Trophoblast cell (in vitro differentiated cells and primary cell): ENCODE measurements at regions not wholly inside any gene's neighbourhood (a gene's known extent, or its start where the extent isn't known, plus 50 kb on each side); places are given as distances from the start of the nearest gene placed in this dataset.
A peak's percentile ranks its signal among the peaks of the same experiment; 100 is the strongest.

ENCODE experiments used
- DNase-seq, 2 donors: peaks; one replicate each; pipeline ENCODE4 v3.0.0-alpha.2; 2016
- H2AFZ ChIP-seq: 2 replicates; pipeline ENCODE4 v1.6.1; 2013; ENCODE audit warnings: low read length, moderate library complexity, mild to moderate bottlenecking; ENCODE audit not compliant: insufficient read depth, poor library complexity
- H2AK5ac ChIP-seq: 2 replicates; pipeline ENCODE4 v1.6.1; 2013; ENCODE audit warnings: mild to moderate bottlenecking, low read length
- H2BK120ac ChIP-seq: 2 replicates; pipeline ENCODE4 v1.6.1; 2013; ENCODE audit warnings: low read length, mild to moderate bottlenecking, moderate library complexity; ENCODE audit not compliant: insufficient read depth, poor library complexity
- H2BK12ac ChIP-seq: 2 replicates; pipeline ENCODE4 v1.6.1; 2013; ENCODE audit warnings: mild to moderate bottlenecking, low read length, moderate library complexity
- H2BK5ac ChIP-seq: 2 replicates; pipeline ENCODE4 v1.6.1; 2013; ENCODE audit warnings: low read length, low read depth, moderate library complexity, mild to moderate bottlenecking; ENCODE audit not compliant: poor library complexity
- H3K14ac ChIP-seq: 2 replicates; pipeline ENCODE4 v1.6.1; 2013; ENCODE audit warnings: mild to moderate bottlenecking, low read length
- H3K18ac ChIP-seq: 2 replicates; pipeline ENCODE4 v1.6.1; 2013; ENCODE audit warnings: mild to moderate bottlenecking, low read length
- H3K23ac ChIP-seq: 2 replicates; pipeline ENCODE4 v1.6.1; 2013; ENCODE audit warnings: low read length
- H3K27ac ChIP-seq: 2 replicates; pipeline ENCODE4 v1.5.1; 2013; ENCODE audit warnings: low read depth, mild to moderate bottlenecking, inconsistent platforms, low read length, moderate library complexity
- H3K27me3 ChIP-seq: 2 replicates; pipeline ENCODE4 v1.6.1; 2013; ENCODE audit warnings: inconsistent platforms, mild to moderate bottlenecking, low read length, moderate library complexity; ENCODE audit not compliant: insufficient read depth
- H3K36me3 ChIP-seq, 2 experiments: 1 replicate in 1 of 2; 2 replicates in 1 of 2; pipeline ENCODE4 v1.6.1; 2013; ENCODE audit warnings: low read length in 2 of 2, mild to moderate bottlenecking in 2 of 2, moderate library complexity in 1 of 2; ENCODE audit not compliant: insufficient read depth in 2 of 2, control insufficient read depth in 1 of 2
- H3K4ac ChIP-seq: 2 replicates; pipeline ENCODE4 v1.6.1; 2013; ENCODE audit warnings: low read depth, mild to moderate bottlenecking, low read length, moderate library complexity
- H3K4me1 ChIP-seq, 2 experiments: 1 replicate in 1 of 2; 2 replicates in 1 of 2; pipeline ENCODE4 v1.6.1; 2013; ENCODE audit warnings: low read length in 2 of 2, mild to moderate bottlenecking in 2 of 2, moderate library complexity in 1 of 2; ENCODE audit not compliant: insufficient read depth in 2 of 2, control insufficient read depth in 1 of 2
- H3K4me2 ChIP-seq: 2 replicates; pipeline ENCODE4 v1.6.1; 2013; ENCODE audit warnings: inconsistent platforms, mild to moderate bottlenecking, low read length, moderate library complexity
- H3K4me3 ChIP-seq: 2 replicates; pipeline ENCODE4 v1.5.1; 2013; ENCODE audit warnings: mild to moderate bottlenecking, low read depth, low read length, inconsistent platforms
- H3K79me1 ChIP-seq: one replicate; pipeline ENCODE4 v1.6.1; 2013; ENCODE audit warnings: low read length
- H3K79me2 ChIP-seq: 2 replicates; pipeline ENCODE4 v1.6.1; 2013; ENCODE audit warnings: low read length, mild to moderate bottlenecking; ENCODE audit not compliant: control insufficient read depth, insufficient read depth, poor library complexity
- H3K9ac ChIP-seq: 2 replicates; pipeline ENCODE4 v1.6.1; 2013; ENCODE audit warnings: mild to moderate bottlenecking, low read length
- H3K9me3 ChIP-seq: 2 replicates; pipeline ENCODE4 v1.6.1; 2013; ENCODE audit warnings: low read depth, mild to moderate bottlenecking, control low read depth, inconsistent platforms, low read length; ENCODE audit not compliant: insufficient read depth
- H4K12ac ChIP-seq: 2 replicates; pipeline ENCODE4 v1.6.1; 2013; ENCODE audit warnings: low read depth, mild to moderate bottlenecking, low read length, moderate library complexity
- H4K8ac ChIP-seq: 2 replicates; pipeline ENCODE4 v1.6.1; 2013; ENCODE audit warnings: low read depth, mild to moderate bottlenecking, low read length, moderate library complexity
- H4K91ac ChIP-seq: one replicate; pipeline ENCODE4 v1.6.1; 2013; ENCODE audit warnings: low read depth, mild to moderate bottlenecking, low read length, moderate library complexity
- WGBS: extraction: QIAGEN DNeasy Blood & Tissue Kit; methylation state at CpG from one replicate; pipeline ENCODE4 v1.1.7; 2013; ENCODE audit warnings: missing lambda C conversion rate; ENCODE audit not compliant: insufficient read length, insufficient coverage; ENCODE audit errors: extremely low coverage; 5-methylcytosine and 5-hydroxymethylcytosine counted together

- Histone ChIP-seq H3K36me3 (no peaks in the 10 kb centered on the region), H3K79me1 (no peaks in the 10 kb centered on the region), H3K14ac (no peak overlapping the region), H3K9me3 (peaks cover 3% of the 10 kb centered on the region), H4K91ac (no peak overlapping the region), H3K4me1 (no peaks in the 10 kb centered on the region), H3K79me2 (no peaks in the 10 kb centered on the region), H3K23ac (no peak overlapping the region), H3K4me3 (no peak overlapping the region), H2AK5ac (no peak overlapping the region), H2BK120ac (no peak overlapping the region), H3K4me2 (no peak overlapping the region), H4K8ac (no peak overlapping the region), H3K9ac (no peak overlapping the region), H3K27ac (no peak overlapping the region), H2BK5ac (no peak overlapping the region), H4K12ac (no peak overlapping the region), H2AFZ (no peak overlapping the region), H3K4ac (no peak overlapping the region), H3K18ac (no peak overlapping the region), H2BK12ac (no peak overlapping the region), H3K27me3 (no peaks in the 10 kb centered on the region)
- peak in 1 of 2 donors; percentile 46 for DNase-seq
- WGBS: no CpG with 5 or more reads among the region's 5 CpGs
These were observed 73.7 kb upstream of the NECTIN1 start for GRCh38 chr11:119802670-119803069.

GRCh38 chr11:119800619-119801018, 71.6 kb upstream of the NECTIN1 start:
- H2BK5ac ChIP-seq: no peak overlapping the region
- no peaks in the 10 kb centered on the region for H3K79me1 ChIP-seq
- H4K91ac ChIP-seq: no peak overlapping the region
- DNase-seq: no peak
- H3K4me2 ChIP-seq: no peak overlapping the region
- no peak overlapping the region for H2BK12ac ChIP-seq
- H3K9me3 ChIP-seq: peaks cover 3% of the 10 kb centered on the region
- H4K8ac ChIP-seq: no peak overlapping the region
- no peak overlapping the region for H3K9ac ChIP-seq
- H3K4me1 ChIP-seq: peaks cover 1 to 6% of the 10 kb centered on the region in 2 experiments
- no peak overlapping the region for H2BK120ac ChIP-seq
- no peak overlapping the region for H2AFZ ChIP-seq
- H3K27ac ChIP-seq: no peak overlapping the region
- no CpG with 5 or more reads among the region's 5 CpGs for WGBS
- no peak overlapping the region for H4K12ac ChIP-seq
- H3K4ac ChIP-seq: no peak overlapping the region
- no peaks in the 10 kb centered on the region for H3K36me3 ChIP-seq
- H3K4me3 ChIP-seq: no peak overlapping the region
- H3K18ac ChIP-seq: no peak overlapping the region
- H3K27me3 ChIP-seq: no peaks in the 10 kb centered on the region
- no peak overlapping the region for H3K14ac ChIP-seq
- H2AK5ac ChIP-seq: no peak overlapping the region
- H3K23ac ChIP-seq: no peak overlapping the region
- no peaks in the 10 kb centered on the region for H3K79me2 ChIP-seq

- Histone ChIP-seq H3K79me1 (no peaks in the 10 kb centered on the region), H2AK5ac (no peak overlapping the region), H3K18ac (no peak overlapping the region), H3K27ac (no peak overlapping the region), H4K8ac (no peak overlapping the region), H2BK12ac (no peak overlapping the region), H4K12ac (no peak overlapping the region), H2AFZ (no peak overlapping the region), H2BK5ac (no peak overlapping the region), H3K23ac (no peak overlapping the region), H3K9me3 (peaks cover 3% of the 10 kb centered on the region), H3K4ac (no peak overlapping the region), H3K27me3 (no peaks in the 10 kb centered on the region), H3K4me3 (no peak overlapping the region), H3K79me2 (no peaks in the 10 kb centered on the region), H4K91ac (no peak overlapping the region), H3K14ac (no peak overlapping the region), H2BK120ac (no peak overlapping the region), H3K36me3 (no peaks in the 10 kb centered on the region), H3K4me1 (peaks cover 5 to 9% of the 10 kb centered on the region in 2 experiments), H3K4me2 (no peak overlapping the region), H3K9ac (no peak overlapping the region)
- DNase-seq: no peak
- no CpG with 5 or more reads among the region's 2 CpGs for WGBS
These were observed 71.2 kb upstream of the NECTIN1 start for GRCh38 chr11:119800171-119800570.

- Histone ChIP-seq H3K14ac (no peak overlapping the region), H3K4ac (no peak overlapping the region), H2BK120ac (no peak overlapping the region), H3K27ac (no peak overlapping the region), H2BK12ac (no peak overlapping the region), H3K36me3 (no peaks in the 10 kb centered on the region), H4K91ac (no peak overlapping the region), H2AK5ac (no peak overlapping the region), H3K4me2 (no peak overlapping the region), H3K79me2 (no peaks in the 10 kb centered on the region), H4K8ac (no peak overlapping the region), H2BK5ac (no peak overlapping the region), H3K79me1 (no peaks in the 10 kb centered on the region), H3K4me3 (no peak overlapping the region), H3K4me1 (peaks cover 9% of the 10 kb centered on the region in 2 experiments), H3K18ac (no peak overlapping the region), H3K23ac (no peak overlapping the region), H4K12ac (no peak overlapping the region), H3K27me3 (no peaks in the 10 kb centered on the region), H2AFZ (no peak overlapping the region), H3K9me3 (peaks cover 3% of the 10 kb centered on the region), H3K9ac (no peak overlapping the region)
- DNase-seq: no peak
- no CpG with 5 or more reads among the region's 3 CpGs for WGBS
These were observed 69.7 kb upstream of the NECTIN1 start for GRCh38 chr11:119798656-119799055.
